ENCODE measurements at regions not wholly inside any gene's neighbourhood (a gene's known extent, or its start where the extent isn't known, plus 50 kb on each side); places are given as distances from the start of the nearest gene placed in this dataset.

GRCh38 chr21:24316277-24316922 lies 1290.9 kb downstream of the MRPL39 start:
- Histone ChIP-seq H3K9me3 (no peaks in the 10 kb centered on the region), H3K27me3 (ENCODE audit: low read depth) (no peaks in the 10 kb centered on the region), H3K4me3 (no peak overlapping the region), H3K36me3 (replicated peaks) (no peaks in the 10 kb centered on the region), H3K4me1 (no peaks in the 10 kb centered on the region)
- in situ Hi-C loops (cut with MboI; ENCODE audit: low sequenced_read_pairs) = no loop called here
- no peak for DNase-seq (ENCODE audit: low spot score in 2 of 2)

- Histone ChIP-seq H3K4me3 (no peak overlapping the region), H3K27me3 (ENCODE audit: low read depth) (no peaks in the 10 kb centered on the region), H3K36me3 (replicated peaks) (no peaks in the 10 kb centered on the region), H3K9me3 (no peaks in the 10 kb centered on the region), H3K4me1 (no peaks in the 10 kb centered on the region)
- DNase-seq (ENCODE audit: low spot score in 2 of 2) = no peak
- in situ Hi-C loops (cut with MboI; ENCODE audit: low sequenced_read_pairs) = no loop called here
Observed at GRCh38 chr21:24310788-24311187, 1296.5 kb downstream of the MRPL39 start.

DNA sequence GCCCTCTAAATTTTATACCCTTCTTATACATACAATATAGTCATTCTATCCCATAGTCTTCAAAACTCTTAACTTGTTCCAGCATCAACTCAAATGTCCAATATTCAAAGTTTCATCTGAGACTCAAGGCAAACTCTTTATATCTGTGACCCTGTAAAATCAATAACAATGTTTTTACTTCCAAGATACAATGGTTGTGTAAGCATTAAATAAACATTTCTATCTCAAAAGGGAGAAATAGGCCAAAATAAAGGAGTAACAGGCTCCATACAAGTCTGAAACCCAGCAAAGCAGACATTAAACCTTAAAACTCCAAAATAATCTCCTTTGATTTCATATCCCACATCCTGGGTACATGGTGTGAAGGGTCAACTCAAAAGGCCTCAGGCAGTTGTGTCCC lies 1299.1 kb downstream of the MRPL39 start:
- no peak for DNase-seq (ENCODE audit: low spot score in 2 of 2)
- H3K27me3 ChIP-seq (ENCODE audit: low read depth) = no peaks in the 10 kb centered on the region

DNA sequence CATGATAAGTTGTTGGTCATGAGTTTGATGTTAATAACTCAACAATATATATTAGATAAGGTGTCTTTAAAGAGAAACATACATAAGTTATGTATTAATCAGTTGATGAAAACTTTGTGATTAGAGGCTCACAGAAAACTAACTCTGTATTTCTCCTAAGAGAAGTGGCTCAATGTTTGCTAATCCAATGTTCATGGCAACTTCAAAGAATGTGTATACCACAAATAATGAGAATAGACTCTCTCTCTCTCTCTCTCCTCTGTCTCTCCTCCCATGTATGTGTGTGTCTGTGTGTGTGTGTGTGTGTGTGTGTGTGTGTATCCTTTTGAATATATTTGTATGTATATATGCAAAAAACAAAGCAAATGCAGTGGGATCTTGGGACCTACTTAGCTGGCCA lies 1304.9 kb downstream of the MRPL39 start:
- no peak for DNase-seq (ENCODE audit: low spot score in 2 of 2)
- Histone ChIP-seq H3K9me3 (no peaks in the 10 kb centered on the region), H3K27me3 (ENCODE audit: low read depth) (no peaks in the 10 kb centered on the region), H3K4me1 (no peaks in the 10 kb centered on the region), H3K36me3 (replicated peaks) (no peaks in the 10 kb centered on the region), H3K4me3 (no peak overlapping the region)
- in situ Hi-C loops (cut with MboI; ENCODE audit: low sequenced_read_pairs) = no loop called here

More for the DNA sequence above, 1299.1 kb downstream of the MRPL39 start:
- H3K36me3 ChIP-seq (replicated peaks) = no peaks in the 10 kb centered on the region
- no peaks in the 10 kb centered on the region for H3K4me1 ChIP-seq
- no peaks in the 10 kb centered on the region for H3K9me3 ChIP-seq
- no peak overlapping the region for H3K4me3 ChIP-seq
- in situ Hi-C loops (cut with MboI; ENCODE audit: low sequenced_read_pairs) = no loop called here

GRCh38 chr21:24298040-24298439 lies 1309.2 kb downstream of the MRPL39 start:
- Histone ChIP-seq H3K36me3 (replicated peaks) (no peaks in the 10 kb centered on the region), H3K9me3 (no peaks in the 10 kb centered on the region), H3K4me1 (no peaks in the 10 kb centered on the region), H3K27me3 (ENCODE audit: low read depth) (no peaks in the 10 kb centered on the region), H3K4me3 (no peak overlapping the region)
- in situ Hi-C loops (cut with MboI; ENCODE audit: low sequenced_read_pairs) = no loop called here
- DNase-seq (ENCODE audit: low spot score in 2 of 2) = no peak

- Histone ChIP-seq H3K27me3 (ENCODE audit: low read depth) (no peaks in the 10 kb centered on the region), H3K9me3 (no peaks in the 10 kb centered on the region), H3K4me1 (no peaks in the 10 kb centered on the region), H3K36me3 (replicated peaks) (no peaks in the 10 kb centered on the region), H3K4me3 (no peak overlapping the region)
- DNase-seq (ENCODE audit: low spot score in 2 of 2) = no peak
- in situ Hi-C loops (cut with MboI; ENCODE audit: low sequenced_read_pairs) = no loop called here
Observed at GRCh38 chr21:24294171-24294570, 1313.1 kb downstream of the MRPL39 start.

GRCh38 chr21:24290151-24290833 lies 1317.0 kb downstream of the MRPL39 start:
- in situ Hi-C loops (cut with MboI; ENCODE audit: low sequenced_read_pairs) = no loop called here
- H3K9me3 ChIP-seq = no peaks in the 10 kb centered on the region

GRCh38 chr21:24289539-24289938 lies 1317.7 kb downstream of the MRPL39 start:
- H3K36me3 ChIP-seq (replicated peaks) = no peaks in the 10 kb centered on the region
- in situ Hi-C loops (cut with MboI; ENCODE audit: low sequenced_read_pairs) = no loop called here
- H3K4me1 ChIP-seq = no peaks in the 10 kb centered on the region
- H3K27me3 ChIP-seq (ENCODE audit: low read depth) = no peaks in the 10 kb centered on the region
- no peak for DNase-seq (ENCODE audit: low spot score in 2 of 2)
- H3K4me3 ChIP-seq = no peak overlapping the region
- H3K9me3 ChIP-seq = no peaks in the 10 kb centered on the region

More at GRCh38 chr21:24290151-24290833, 1317.0 kb downstream of the MRPL39 start:
- no peak for DNase-seq (ENCODE audit: low spot score in 2 of 2)
- Histone ChIP-seq H3K27me3 (ENCODE audit: low read depth) (no peaks in the 10 kb centered on the region), H3K4me1 (no peaks in the 10 kb centered on the region), H3K4me3 (no peak overlapping the region), H3K36me3 (replicated peaks) (no peaks in the 10 kb centered on the region)

- Histone ChIP-seq H3K9me3 (no peaks in the 10 kb centered on the region), H3K4me1 (no peaks in the 10 kb centered on the region), H3K4me3 (no peak overlapping the region), H3K36me3 (replicated peaks) (no peaks in the 10 kb centered on the region), H3K27me3 (ENCODE audit: low read depth) (no peaks in the 10 kb centered on the region)
- no peak for DNase-seq (ENCODE audit: low spot score in 2 of 2)
- in situ Hi-C loops (cut with MboI; ENCODE audit: low sequenced_read_pairs) = no loop called here
Observed at GRCh38 chr21:24280596-24280995, 1326.7 kb downstream of the MRPL39 start.

DNA sequence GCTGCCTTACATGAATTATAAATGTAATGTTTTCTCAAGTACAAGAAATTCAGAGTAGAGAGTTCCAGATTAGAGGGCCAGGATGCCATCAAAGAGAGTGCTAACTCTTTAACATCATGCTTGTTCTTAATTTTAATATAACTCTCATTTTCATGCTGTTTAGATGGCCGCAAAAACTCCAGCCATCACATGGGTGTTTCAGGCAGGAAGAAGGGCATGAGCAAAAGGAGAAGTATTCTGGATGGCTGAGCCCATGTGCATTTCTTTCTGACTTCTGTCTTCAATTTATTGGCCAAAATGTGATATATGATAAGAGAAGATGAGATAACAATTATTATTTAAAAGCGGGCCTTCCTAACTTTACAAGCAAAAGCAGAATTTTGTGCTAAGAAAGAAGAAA lies 1328.6 kb downstream of the MRPL39 start:
- H3K36me3 ChIP-seq (replicated peaks) = no peaks in the 10 kb centered on the region
- H3K4me3 ChIP-seq = no peak overlapping the region
- in situ Hi-C loops (cut with MboI; ENCODE audit: low sequenced_read_pairs) = no loop called here
- no peaks in the 10 kb centered on the region for H3K4me1 ChIP-seq
- no peaks in the 10 kb centered on the region for H3K9me3 ChIP-seq
- H3K27me3 ChIP-seq (ENCODE audit: low read depth) = no peaks in the 10 kb centered on the region
- no peak for DNase-seq (ENCODE audit: low spot score in 2 of 2)

DNA sequence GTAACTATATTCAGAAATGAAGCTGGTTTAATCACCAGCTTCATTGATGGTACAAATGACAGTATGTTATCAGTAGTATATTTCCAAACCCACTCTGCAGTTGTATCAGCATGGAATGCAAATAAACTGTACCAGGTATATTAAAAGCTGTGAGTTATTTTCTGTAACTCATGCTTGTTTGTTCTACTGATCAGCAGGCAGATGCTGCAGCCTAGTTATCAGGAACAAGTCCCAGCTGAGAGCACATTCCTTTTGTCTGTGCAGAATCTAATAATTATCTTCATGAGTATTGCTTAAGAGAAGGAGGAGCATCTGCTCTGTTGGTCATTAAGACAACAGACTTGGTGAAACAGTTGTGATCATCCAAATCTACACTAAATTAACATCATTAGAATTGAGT lies 1331.1 kb downstream of the MRPL39 start:
- no peak for DNase-seq (ENCODE audit: low spot score in 2 of 2)
- Histone ChIP-seq H3K36me3 (replicated peaks) (no peaks in the 10 kb centered on the region), H3K4me1 (no peaks in the 10 kb centered on the region), H3K9me3 (no peaks in the 10 kb centered on the region), H3K4me3 (no peak overlapping the region), H3K27me3 (ENCODE audit: low read depth) (no peaks in the 10 kb centered on the region)
- in situ Hi-C loops (cut with MboI; ENCODE audit: low sequenced_read_pairs) = no loop called here

GRCh38 chr21:24275616-24276015 lies 1331.7 kb downstream of the MRPL39 start:
- Histone ChIP-seq H3K36me3 (replicated peaks) (no peaks in the 10 kb centered on the region), H3K27me3 (ENCODE audit: low read depth) (no peaks in the 10 kb centered on the region), H3K9me3 (no peaks in the 10 kb centered on the region), H3K4me1 (no peaks in the 10 kb centered on the region), H3K4me3 (no peak overlapping the region)
- in situ Hi-C loops (cut with MboI; ENCODE audit: low sequenced_read_pairs) = no loop called here
- no peak for DNase-seq (ENCODE audit: low spot score in 2 of 2)

DNA sequence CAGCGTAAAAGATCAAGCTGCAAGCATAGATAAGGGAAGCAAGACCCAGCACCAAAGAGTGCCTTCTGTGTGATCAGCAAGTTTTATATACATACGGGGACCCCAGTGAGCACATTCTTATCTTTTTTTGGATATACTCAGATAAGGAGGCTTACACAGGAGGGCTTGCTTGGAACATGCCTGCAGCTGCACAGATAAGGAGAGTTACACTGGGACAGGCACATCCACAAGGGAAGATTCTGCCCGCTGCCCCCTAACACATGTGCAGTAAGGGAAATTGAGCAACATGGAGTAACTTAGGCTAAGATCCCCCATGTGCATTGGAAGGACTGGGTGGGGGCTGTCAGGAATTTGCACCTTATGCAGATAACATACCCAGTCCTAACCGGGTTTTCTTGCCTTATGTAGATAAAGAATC lies 1334.8 kb downstream of the MRPL39 start:
- no peaks in the 10 kb centered on the region for H3K36me3 ChIP-seq (replicated peaks)
- no peak for DNase-seq (ENCODE audit: low spot score in 2 of 2)
- no peaks in the 10 kb centered on the region for H3K27me3 ChIP-seq (ENCODE audit: low read depth)
- in situ Hi-C loops (cut with MboI; ENCODE audit: low sequenced_read_pairs) = no loop called here
- H3K4me3 ChIP-seq = no peak overlapping the region
- H3K9me3 ChIP-seq = no peaks in the 10 kb centered on the region
- H3K4me1 ChIP-seq = no peaks in the 10 kb centered on the region

DNA sequence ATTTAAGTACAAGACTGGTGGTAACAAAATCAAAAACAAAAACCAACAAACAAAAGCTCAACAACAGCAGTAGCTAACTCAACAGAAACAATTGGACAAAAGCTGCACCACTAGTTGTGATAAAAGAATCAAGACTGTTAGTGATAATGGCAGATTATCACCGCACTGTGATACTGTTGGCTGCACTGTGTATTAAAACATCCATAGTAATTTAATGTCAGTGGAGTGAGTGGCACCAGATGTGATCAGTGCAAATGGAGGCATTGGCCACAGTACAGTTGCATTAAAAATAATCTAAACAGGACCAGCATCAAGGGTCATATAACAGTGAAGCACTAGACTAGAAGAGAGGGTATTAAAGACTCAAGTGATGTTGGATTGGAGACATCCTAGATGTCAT lies 1341.3 kb downstream of the MRPL39 start:
- no peak for DNase-seq (ENCODE audit: low spot score in 2 of 2)
- in situ Hi-C loops (cut with MboI; ENCODE audit: low sequenced_read_pairs) = no loop called here

More for the DNA sequence above, 1341.3 kb downstream of the MRPL39 start:
- no peak overlapping the region for H3K4me3 ChIP-seq
- H3K36me3 ChIP-seq (replicated peaks) = no peaks in the 10 kb centered on the region
- H3K4me1 ChIP-seq = peaks cover 3% of the 10 kb centered on the region; the same call in 1 of the 2 replicates
- no peaks in the 10 kb centered on the region for H3K9me3 ChIP-seq
- H3K27me3 ChIP-seq (ENCODE audit: low read depth) = no peaks in the 10 kb centered on the region
